GM23338 (cell line): ENCODE measurements at regions not wholly inside any gene's neighbourhood (a gene's known extent, or its start where the extent isn't known, plus 50 kb on each side); places are given as distances from the start of the nearest gene placed in this dataset.

Experiments
- EZH2phosphoT487 ChIP-seq: fragments of 200-600 bp; sonication (generic); IDR thresholded peaks from one replicate; pipeline ENCODE4 v1.8.1; 2018; ENCODE audit warnings: antibody characterized with exemption; ENCODE audit not compliant: unreplicated experiment
- POLR2AphosphoS5 ChIP-seq: IDR thresholded peaks from 2 replicates; pipeline ENCODE4 v1.6.1; 2016; ENCODE audit warnings: antibody characterized with exemption, low read depth
- TF ChIP-seq, protein P1 (sequence below): IDR thresholded peaks from one replicate; pipeline ENCODE4 v1.6.1; 2018; ENCODE audit warnings: antibody characterized with exemption; ENCODE audit not compliant: unreplicated experiment
- TF ChIP-seq, protein P2 (sequence below), 2 experiments: fragments of 200-600 bp in 1 of 2; sonication (generic) in 1 of 2; conservative IDR thresholded peaks; 2 replicates each; pipeline versions ENCODE4 v1.5.1 to v1.6.1; 2016 to 2017; ENCODE audit warnings: antibody characterized with exemption in 2 of 2, low read depth in 2 of 2, mild to moderate bottlenecking in 2 of 2, moderate library complexity in 1 of 2

DNA sequence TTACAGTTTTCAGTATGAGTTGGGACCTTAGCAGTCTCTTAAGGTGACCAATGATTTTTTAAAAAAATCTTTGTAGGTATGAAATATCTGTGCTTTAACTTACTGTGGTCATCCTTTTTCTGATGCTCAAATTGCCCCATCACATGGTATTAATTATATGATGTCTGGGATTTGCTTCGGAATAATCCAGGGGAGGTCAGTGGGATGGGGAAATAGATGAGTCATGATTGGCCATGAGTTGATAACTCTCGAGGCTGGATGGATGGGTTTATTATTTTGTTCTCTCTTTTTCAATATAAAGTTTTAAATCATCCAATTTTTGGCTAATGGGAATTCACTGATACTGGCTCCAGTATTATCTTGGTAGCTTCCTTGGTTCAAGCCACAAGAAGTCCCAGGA lies 370.3 kb upstream of the TPM1 start:
- TF ChIP-seq, protein P1, sequence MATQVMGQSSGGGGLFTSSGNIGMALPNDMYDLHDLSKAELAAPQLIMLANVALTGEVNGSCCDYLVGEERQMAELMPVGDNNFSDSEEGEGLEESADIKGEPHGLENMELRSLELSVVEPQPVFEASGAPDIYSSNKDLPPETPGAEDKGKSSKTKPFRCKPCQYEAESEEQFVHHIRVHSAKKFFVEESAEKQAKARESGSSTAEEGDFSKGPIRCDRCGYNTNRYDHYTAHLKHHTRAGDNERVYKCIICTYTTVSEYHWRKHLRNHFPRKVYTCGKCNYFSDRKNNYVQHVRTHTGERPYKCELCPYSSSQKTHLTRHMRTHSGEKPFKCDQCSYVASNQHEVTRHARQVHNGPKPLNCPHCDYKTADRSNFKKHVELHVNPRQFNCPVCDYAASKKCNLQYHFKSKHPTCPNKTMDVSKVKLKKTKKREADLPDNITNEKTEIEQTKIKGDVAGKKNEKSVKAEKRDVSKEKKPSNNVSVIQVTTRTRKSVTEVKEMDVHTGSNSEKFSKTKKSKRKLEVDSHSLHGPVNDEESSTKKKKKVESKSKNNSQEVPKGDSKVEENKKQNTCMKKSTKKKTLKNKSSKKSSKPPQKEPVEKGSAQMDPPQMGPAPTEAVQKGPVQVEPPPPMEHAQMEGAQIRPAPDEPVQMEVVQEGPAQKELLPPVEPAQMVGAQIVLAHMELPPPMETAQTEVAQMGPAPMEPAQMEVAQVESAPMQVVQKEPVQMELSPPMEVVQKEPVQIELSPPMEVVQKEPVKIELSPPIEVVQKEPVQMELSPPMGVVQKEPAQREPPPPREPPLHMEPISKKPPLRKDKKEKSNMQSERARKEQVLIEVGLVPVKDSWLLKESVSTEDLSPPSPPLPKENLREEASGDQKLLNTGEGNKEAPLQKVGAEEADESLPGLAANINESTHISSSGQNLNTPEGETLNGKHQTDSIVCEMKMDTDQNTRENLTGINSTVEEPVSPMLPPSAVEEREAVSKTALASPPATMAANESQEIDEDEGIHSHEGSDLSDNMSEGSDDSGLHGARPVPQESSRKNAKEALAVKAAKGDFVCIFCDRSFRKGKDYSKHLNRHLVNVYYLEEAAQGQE = no peak
- TF ChIP-seq POLR2AphosphoS5 (no peak), EZH2phosphoT487 (no peak)
- TF ChIP-seq, protein P2, sequence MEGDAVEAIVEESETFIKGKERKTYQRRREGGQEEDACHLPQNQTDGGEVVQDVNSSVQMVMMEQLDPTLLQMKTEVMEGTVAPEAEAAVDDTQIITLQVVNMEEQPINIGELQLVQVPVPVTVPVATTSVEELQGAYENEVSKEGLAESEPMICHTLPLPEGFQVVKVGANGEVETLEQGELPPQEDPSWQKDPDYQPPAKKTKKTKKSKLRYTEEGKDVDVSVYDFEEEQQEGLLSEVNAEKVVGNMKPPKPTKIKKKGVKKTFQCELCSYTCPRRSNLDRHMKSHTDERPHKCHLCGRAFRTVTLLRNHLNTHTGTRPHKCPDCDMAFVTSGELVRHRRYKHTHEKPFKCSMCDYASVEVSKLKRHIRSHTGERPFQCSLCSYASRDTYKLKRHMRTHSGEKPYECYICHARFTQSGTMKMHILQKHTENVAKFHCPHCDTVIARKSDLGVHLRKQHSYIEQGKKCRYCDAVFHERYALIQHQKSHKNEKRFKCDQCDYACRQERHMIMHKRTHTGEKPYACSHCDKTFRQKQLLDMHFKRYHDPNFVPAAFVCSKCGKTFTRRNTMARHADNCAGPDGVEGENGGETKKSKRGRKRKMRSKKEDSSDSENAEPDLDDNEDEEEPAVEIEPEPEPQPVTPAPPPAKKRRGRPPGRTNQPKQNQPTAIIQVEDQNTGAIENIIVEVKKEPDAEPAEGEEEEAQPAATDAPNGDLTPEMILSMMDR (conservative IDR thresholded peaks at IDR 0.05; ENCODE audit: low read depth in 2 of 2) = no peak
